Prostate gland (tissue), 2 donors: ENCODE measurements at regions not wholly inside any gene's neighbourhood (a gene's known extent, or its start where the extent isn't known, plus 50 kb on each side); places are given as distances from the start of the nearest gene placed in this dataset.

ENCODE experiments used
- DNase-seq: peaks from one replicate; pipeline ENCODE4 v3.0.0-alpha.2; 2019; ENCODE audit warnings: low spot score
- H3K27ac ChIP-seq, 2 donors: fragments of 200-600 bp; sonication (generic); 2 replicates each; pipeline ENCODE4 v1.5.1; 2017 to 2019
- H3K27me3 ChIP-seq: fragments of 200-600 bp; sonication (generic); replicated peaks from 2 replicates; pipeline ENCODE4 v1.5.1; 2019; ENCODE audit not compliant: insufficient read depth
- H3K36me3 ChIP-seq, 2 donors: fragments of 200-600 bp; sonication (generic); 1 replicate in 1 of 2; 2 replicates in 1 of 2; pipeline versions ENCODE4 v1.5.1 to v1.8.1; 2017 to 2019
- H3K4me1 ChIP-seq: fragments of 200-600 bp; sonication (generic); replicated peaks from 2 replicates; pipeline ENCODE4 v1.5.1; 2019
- H3K4me3 ChIP-seq, 2 donors: fragments of 200-600 bp; sonication (generic); 2 replicates each; pipeline ENCODE4 v1.5.1; 2017 to 2019
- H3K9me3 ChIP-seq: fragments of 200-600 bp; sonication (generic); 2 replicates; pipeline ENCODE4 v1.5.1; 2017
- CTCF ChIP-seq, 4 experiments: fragments of 200-600 bp in 2 of 4; fragments of 450-650 bp in 2 of 4; sonication (generic) in 2 of 4; IDR thresholded peaks; 1 replicate in 3 of 4; 2 replicates in 1 of 4; pipeline ENCODE4 v1.5.1; 2016 to 2019; ENCODE audit warnings: antibody characterized with exemption in 4 of 4, mild to moderate bottlenecking in 2 of 4, moderate library complexity in 2 of 4
- POLR2A ChIP-seq: fragments of 450-650 bp; IDR thresholded peaks from one replicate; pipeline ENCODE4 v1.6.1; 2016; ENCODE audit warnings: antibody characterized with exemption, mild to moderate bottlenecking
- POLR2AphosphoS5 ChIP-seq: sonication (generic); formaldehyde crosslinking; IDR thresholded peaks from one replicate; pipeline ENCODE4 v1.6.1; 2017; ENCODE audit warnings: antibody characterized with exemption
- WGBS: methylation state at CpG from one replicate; pipeline ENCODE4 v1.1.5; 2018; 5-methylcytosine and 5-hydroxymethylcytosine counted together
- intact Hi-C: fragments of 100-400 bp; cut with DNase I; formaldehyde crosslinking; loops from one replicate; pipeline ENCODE4 v1.14.2; 2022

- 71% methylated on average over 4 of the region's 4 CpGs for WGBS
- DNase-seq, result no peak
- H3K27ac ChIP-seq, result no peak overlapping the region
- no peaks in the 10 kb centered on the region for H3K36me3 ChIP-seq
- no peak for TF ChIP-seq POLR2A
- no peak for TF ChIP-seq POLR2AphosphoS5
- TF ChIP-seq CTCF (IDR thresholded peaks at IDR 0.05), result no peak
- no peaks in the 10 kb centered on the region for H3K4me1 ChIP-seq
- intact Hi-C loops, result no loop called here
- H3K4me3 ChIP-seq, result no peak overlapping the region
- H3K27me3 ChIP-seq, result no peaks in the 10 kb centered on the region
- H3K9me3 ChIP-seq, result no peaks in the 10 kb centered on the region
These were observed 1229.6 kb upstream of the ALCAM start for GRCh38 chr3:104137116-104137515.

- intact Hi-C loops, result no loop called here
- H3K27ac ChIP-seq, result no peak overlapping the region
- no peak for TF ChIP-seq POLR2AphosphoS5
- TF ChIP-seq POLR2A, result no peak
- TF ChIP-seq CTCF (IDR thresholded peaks at IDR 0.05), result no peak
- no peaks in the 10 kb centered on the region for H3K9me3 ChIP-seq
- H3K36me3 ChIP-seq, result no peaks in the 10 kb centered on the region
- no peaks in the 10 kb centered on the region for H3K27me3 ChIP-seq
- no peaks in the 10 kb centered on the region for H3K4me1 ChIP-seq
- no peak for DNase-seq
- no peak overlapping the region for H3K4me3 ChIP-seq
These were observed 1221.5 kb upstream of the ALCAM start for GRCh38 chr3:104145164-104145563.

GRCh38 chr3:104149154-104149553 is 1217.6 kb upstream of the ALCAM start:
- no peaks in the 10 kb centered on the region for H3K4me1 ChIP-seq
- TF ChIP-seq CTCF (IDR thresholded peaks at IDR 0.05) (no peak), POLR2AphosphoS5 (no peak), POLR2A (no peak)
- H3K4me3 ChIP-seq, result no peak overlapping the region
- H3K9me3 ChIP-seq, result no peaks in the 10 kb centered on the region
- H3K36me3 ChIP-seq, result no peaks in the 10 kb centered on the region
- no peak overlapping the region for H3K27ac ChIP-seq
- H3K27me3 ChIP-seq, result no peaks in the 10 kb centered on the region
- no peak for DNase-seq
- 90% methylated on average over 1 of the region's 1 CpG for WGBS
- intact Hi-C loops, result no loop called here

- 86% methylated on average over 2 of the region's 2 CpGs for WGBS
These were observed 1216.0 kb upstream of the ALCAM start for GRCh38 chr3:104150724-104151123.

More at GRCh38 chr3:104150724-104151123, 1216.0 kb upstream of the ALCAM start:
- intact Hi-C loops, result no loop called here
- no peak for TF ChIP-seq CTCF (IDR thresholded peaks at IDR 0.05)
- TF ChIP-seq POLR2AphosphoS5, result no peak
- TF ChIP-seq POLR2A, result no peak
- H3K4me1 ChIP-seq, result no peaks in the 10 kb centered on the region
- DNase-seq, result no peak
- no peaks in the 10 kb centered on the region for H3K36me3 ChIP-seq
- H3K9me3 ChIP-seq, result no peaks in the 10 kb centered on the region
- H3K4me3 ChIP-seq, result no peak overlapping the region
- H3K27me3 ChIP-seq, result no peaks in the 10 kb centered on the region
- no peak overlapping the region for H3K27ac ChIP-seq
